DMS153 treated with DMSO at 0.1 percent for 48 hours (cell line): ENCODE measurements at regions not wholly inside any gene's neighbourhood (a gene's known extent, or its start where the extent isn't known, plus 50 kb on each side); places are given as distances from the start of the nearest gene placed in this dataset.

Experiments used
- DNase-seq: peaks from one replicate; lab custom pipeline; 2025; ENCODE audit not compliant: unreplicated experiment; lab: John Stamatoyannopoulos, UW

DNA sequence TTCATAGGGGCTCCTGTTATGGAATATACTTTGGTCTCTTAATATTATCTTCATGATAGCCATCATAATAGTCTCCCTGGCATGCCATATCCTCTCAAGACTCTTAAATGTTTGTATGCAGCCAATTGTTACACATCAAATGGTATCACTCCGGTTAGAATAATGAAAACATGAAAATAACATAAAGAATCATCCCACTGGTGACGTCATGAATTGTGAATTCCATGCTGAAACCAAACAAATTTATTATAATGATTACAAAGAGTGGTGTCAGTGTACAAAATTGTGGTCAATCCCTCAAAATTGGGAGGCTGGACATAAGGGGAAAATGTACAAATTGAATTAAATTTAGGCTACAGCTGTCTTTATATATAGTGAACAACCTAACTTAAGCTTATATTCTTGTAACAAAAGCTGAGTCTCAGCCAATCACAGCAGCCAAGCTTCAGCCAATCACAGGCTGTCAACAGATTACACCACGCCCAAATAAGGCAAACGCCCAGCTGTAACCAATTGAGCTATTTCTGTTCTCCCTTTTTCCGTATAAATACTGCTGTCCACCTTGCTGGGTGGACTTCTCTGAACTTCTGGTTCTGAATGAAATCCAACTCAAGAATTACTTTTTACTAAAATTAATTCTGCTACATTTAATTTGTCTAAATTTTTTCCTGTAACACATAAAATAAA is 156.1 kb downstream of the CHD9NB start:
- DNase-seq = no peak

- no peak for DNase-seq
Observed at GRCh38 chr16:52874042-52874441, 178.7 kb downstream of the CHD9NB start.

GRCh38 chr16:52872731-52873130 is 180.0 kb downstream of the CHD9NB start:
- DNase-seq = no peak

GRCh38 chr16:52871481-52871880 is 181.2 kb downstream of the CHD9NB start:
- no peak for DNase-seq

DNA sequence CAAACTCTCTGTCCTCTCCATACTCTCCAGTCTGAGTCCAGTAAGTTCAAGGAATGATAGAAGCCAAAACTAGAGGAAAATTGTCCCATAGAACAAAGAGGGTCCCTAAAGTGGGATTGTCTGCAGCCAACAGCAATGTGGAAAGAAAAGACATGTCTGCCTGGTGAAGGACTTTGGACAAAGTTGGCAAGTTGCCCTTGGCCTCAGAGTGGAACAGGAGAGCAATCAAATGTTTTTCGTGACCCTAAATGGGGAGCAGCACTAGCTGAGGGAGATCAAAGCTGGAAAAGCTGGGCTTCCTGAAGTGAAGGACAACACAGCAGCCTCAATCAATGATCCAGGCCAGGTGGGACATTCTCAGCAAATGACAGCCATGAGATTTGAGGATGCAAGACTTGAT is 183.5 kb downstream of the CHD9NB start:
- DNase-seq = no peak

DNA sequence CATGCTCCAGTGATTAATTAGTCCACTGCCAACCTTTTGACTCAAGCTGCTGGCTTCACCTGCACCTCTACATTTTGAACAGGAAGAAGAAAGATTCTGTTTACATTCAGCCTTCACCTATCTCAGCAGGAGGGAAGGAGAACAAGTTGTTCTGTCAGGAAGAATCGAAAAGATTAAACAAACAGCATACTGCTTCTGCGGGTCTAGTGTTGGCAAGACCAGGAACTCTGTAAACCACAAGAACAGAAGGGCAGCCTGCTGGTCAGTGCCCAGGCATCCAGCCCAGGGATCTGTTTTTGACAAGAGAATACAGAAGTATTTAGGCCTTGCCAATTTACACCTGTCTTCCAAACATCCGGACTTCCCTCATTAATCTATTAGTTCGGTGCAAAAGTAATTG is 189.7 kb downstream of the CHD9NB start:
- no peak for DNase-seq

DNA sequence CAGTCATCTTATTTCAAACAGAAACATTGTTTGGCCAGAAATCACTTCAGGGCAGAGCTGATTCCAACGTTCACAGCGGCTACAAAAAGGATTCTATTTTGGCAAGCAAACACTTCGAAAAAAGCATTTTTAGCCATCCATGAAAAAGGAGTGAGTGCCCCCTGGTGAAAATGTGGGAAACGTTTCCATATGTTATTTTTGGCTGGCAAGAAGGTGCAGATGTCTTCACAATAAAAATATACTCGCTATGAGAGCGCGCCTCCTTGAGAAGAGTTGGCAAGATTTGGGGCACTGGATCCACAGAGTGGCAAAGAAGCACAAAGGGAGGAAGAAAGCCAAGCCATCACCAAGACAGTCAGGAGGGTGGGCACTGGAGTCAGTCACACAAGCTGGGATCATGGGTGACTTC is 191.1 kb downstream of the CHD9NB start:
- no peak for DNase-seq

GRCh38 chr16:52855463-52855862 is 197.2 kb downstream of the CHD9NB start:
- DNase-seq = no peak

DNA sequence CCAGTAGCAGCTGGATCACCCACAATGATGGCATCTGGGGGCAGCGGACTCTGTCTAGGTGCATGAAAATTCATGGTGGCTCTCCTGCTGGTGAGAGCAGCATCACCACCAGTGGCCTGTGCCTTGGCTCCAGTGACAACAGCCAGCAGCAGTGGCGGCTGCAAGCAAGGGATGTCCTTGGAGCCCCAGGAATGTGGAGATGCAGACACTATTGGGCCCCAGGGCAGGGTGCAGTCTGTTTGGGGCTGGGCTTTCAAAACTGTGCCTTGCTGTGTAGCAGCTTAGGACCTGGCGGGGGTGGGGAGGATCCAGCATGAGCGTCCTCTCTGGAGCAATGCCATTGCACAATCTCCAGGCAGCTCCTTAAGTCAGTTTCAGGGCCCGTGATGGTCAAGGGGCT is 199.7 kb downstream of the CHD9NB start:
- DNase-seq = no peak

DNA sequence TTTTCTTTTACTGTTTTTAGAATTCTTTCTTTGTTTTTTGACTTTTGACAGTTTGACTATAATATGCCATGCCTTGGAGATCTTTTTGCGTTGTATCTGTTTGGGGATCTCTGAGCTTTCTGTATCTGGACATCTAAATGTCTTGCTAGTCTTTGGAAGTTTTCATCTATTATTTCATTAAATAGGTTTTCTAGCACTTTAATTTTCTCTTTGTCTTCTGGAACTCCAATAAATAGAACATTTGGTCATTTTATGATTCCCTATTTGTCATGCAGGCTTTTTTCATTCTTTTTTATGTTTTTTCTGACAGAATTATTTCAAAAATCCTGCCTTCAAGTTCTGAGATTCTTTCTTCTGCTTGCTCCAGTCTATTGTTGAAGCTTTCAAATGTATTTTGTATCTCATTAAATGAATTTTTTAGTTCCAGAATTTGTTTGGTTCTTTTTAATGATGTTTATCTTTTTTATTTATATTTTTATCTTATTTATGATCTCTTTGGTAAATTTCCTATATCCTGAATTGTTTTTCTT is 201.4 kb downstream of the CHD9NB start:
- DNase-seq = no peak

- no peak for DNase-seq
Observed at GRCh38 chr16:52843381-52843780, 209.3 kb downstream of the CHD9NB start.

- DNase-seq = no peak
Observed at GRCh38 chr16:52837251-52837650, 215.4 kb downstream of the CHD9NB start.

- DNase-seq = no peak
Observed at GRCh38 chr16:52834736-52835465, 217.8 kb downstream of the CHD9NB start.

- no peak for DNase-seq
Observed at GRCh38 chr16:52832771-52833170, 219.9 kb downstream of the CHD9NB start.

DNA sequence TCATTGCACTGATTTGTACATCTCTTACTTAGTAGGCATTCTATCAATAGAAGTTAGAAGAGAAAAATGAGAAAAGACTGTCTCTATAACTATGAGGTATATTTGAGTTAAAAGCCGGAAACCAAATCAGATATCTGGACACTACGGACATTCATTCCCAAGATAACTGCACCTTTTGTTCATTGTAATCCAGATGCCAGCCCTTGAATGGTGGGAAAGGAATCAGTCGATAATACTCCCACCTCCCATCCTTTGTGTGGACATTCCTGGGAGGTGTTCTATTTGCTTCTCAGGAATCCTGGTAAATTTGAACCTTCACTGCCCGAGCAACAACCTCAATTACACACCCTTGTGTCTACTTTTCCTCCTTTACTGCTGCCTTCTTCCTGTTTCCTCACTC is 225.2 kb downstream of the CHD9NB start:
- DNase-seq = no peak

- no peak for DNase-seq
Observed at GRCh38 chr16:52825892-52826291, 226.8 kb downstream of the CHD9NB start.

DNA sequence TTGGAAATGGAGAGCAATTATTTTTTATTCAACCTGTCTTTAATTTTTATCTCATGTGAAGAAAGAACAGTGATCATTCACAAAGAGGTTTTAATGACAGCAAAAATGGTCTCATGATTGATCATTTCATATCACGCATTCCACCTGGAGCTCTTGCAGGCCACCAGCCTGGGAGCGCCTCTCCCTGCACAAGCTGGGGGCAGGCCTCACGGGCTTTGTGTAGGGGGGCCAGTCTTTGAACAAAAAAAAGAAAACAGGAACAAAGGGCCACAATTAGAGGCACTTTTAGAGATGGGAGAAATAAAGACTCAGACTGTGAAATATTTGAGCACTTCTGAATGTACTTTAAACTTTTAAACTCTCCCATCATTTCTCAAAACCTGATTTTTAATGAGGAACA is 232.9 kb downstream of the CHD9NB start:
- no peak for DNase-seq

DNA sequence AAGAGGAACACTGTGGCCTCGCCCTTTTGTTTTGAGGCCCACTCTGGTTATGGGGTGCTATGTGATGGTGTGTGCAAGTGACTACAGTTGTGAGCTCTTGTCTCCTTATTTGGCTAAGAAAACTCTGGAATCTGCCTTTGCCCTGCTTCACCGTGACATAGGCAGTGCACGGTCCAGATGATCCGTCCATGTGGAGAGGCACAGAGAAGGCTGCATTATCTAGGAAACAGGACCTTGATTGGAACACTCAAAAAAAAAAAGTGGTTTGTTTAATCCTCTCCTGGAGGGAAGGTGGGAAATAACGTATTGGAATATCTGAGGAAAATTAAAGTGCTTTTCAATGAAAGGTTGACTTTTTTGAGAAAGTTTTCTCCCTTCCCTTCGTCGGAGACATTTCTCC is 233.3 kb downstream of the CHD9NB start:
- DNase-seq = no peak

DNA sequence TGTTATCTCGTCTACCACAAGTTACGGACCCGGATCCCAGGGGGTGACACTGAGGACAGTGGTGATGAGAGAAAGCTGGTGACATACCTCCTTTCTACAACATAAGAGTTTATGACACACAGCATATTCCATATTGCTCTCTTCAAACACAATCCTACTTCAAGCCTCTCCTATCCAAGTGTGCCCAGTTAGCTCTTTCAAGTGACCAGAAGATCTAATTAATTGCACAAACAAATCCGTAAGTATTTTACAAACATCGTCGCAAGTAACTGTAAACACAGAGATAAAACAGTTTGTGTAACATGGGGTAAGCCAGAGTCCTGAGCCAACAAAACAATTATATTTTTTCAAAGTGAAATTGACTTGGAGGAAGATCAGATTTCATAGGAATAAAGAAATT is 235.0 kb downstream of the CHD9NB start:
- no peak for DNase-seq

GRCh38 chr16:52816993-52817392 is 235.7 kb downstream of the CHD9NB start:
- DNase-seq = no peak

DNA sequence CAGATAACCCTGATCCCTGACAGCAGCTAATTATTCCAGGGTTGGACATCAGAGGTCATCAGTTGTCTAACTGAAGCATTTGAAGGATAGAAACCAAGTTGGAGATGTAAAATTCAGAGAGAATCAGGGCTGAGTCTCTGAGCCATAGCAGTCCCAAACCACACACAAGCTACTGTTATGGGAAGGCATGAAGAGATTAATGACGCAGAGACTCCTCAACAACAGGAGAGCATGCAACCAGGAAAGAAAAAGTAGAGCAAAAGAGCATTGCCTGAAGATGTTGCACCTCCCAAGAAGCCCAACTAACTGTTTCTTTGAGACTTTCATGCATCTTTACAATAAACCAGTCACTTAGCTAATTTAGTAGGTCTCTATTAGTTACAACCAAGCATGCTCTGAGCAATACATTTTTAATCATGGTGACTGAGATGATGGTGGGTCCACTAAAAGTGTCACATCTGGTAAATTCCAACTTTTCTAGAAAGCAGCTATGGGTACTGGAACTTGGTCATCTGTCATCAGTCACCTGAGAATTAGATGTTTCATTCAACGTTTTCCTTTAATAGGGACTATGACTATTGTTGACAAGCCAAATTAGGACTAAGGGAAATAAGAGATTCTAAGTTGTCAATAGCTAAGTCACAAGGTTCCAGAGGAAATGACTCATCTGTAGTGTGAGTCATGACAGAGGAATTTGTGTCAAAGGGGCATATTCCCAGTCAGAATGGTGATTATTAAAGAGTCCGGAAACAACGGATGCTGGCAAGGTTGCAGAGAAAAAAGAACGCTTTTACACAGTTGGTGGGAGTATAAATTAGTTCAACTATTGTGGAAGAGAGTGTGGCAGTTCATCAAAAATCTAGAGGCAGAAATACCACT is 239.8 kb downstream of the CHD9NB start:
- DNase-seq = no peak
